DMS153 (cell line): ENCODE measurements at regions not wholly inside any gene's neighbourhood (a gene's known extent, or its start where the extent isn't known, plus 50 kb on each side); places are given as distances from the start of the nearest gene placed in this dataset.

Experiments used
- DNase-seq: peaks from one replicate; lab custom pipeline; 2025; lab: John Stamatoyannopoulos, UW

- DNase-seq, result no peak
These were observed 510.6 kb downstream of the CPS1 start for GRCh38 chr2:211067029-211067428.

- DNase-seq, result no peak
These were observed 511.8 kb downstream of the CPS1 start for GRCh38 chr2:211068108-211068780.

GRCh38 chr2:211070547-211070946 is 514.1 kb downstream of the CPS1 start:
- no peak for DNase-seq

- DNase-seq, result peak; percentile 23
These were observed 520.9 kb downstream of the CPS1 start for GRCh38 chr2:211077216-211077767.

- DNase-seq, result no peak
These were observed 528.0 kb downstream of the CPS1 start for GRCh38 chr2:211084352-211084751.

- DNase-seq, result peak; percentile 11
These were observed 528.8 kb downstream of the CPS1 start for GRCh38 chr2:211085056-211085680.

GRCh38 chr2:211086049-211086448 is 529.6 kb downstream of the CPS1 start:
- DNase-seq, result no peak

GRCh38 chr2:211089127-211089526 is 532.7 kb downstream of the CPS1 start:
- no peak for DNase-seq

- no peak for DNase-seq
These were observed 537.4 kb downstream of the CPS1 start for GRCh38 chr2:211093743-211094303.

GRCh38 chr2:211103989-211104388 is 547.6 kb downstream of the CPS1 start:
- DNase-seq, result no peak

- DNase-seq, result no peak
These were observed 557.2 kb downstream of the CPS1 start for GRCh38 chr2:211113334-211114175.

GRCh38 chr2:211114826-211115455 is 558.5 kb downstream of the CPS1 start:
- DNase-seq, result no peak

- DNase-seq, result no peak
These were observed 560.6 kb downstream of the CPS1 start for GRCh38 chr2:211117026-211117425.

GRCh38 chr2:211126256-211126655 is 569.9 kb downstream of the CPS1 start:
- DNase-seq, result no peak

GRCh38 chr2:211127501-211127900 is 571.1 kb downstream of the CPS1 start:
- DNase-seq, result no peak

- no peak for DNase-seq
These were observed 571.9 kb downstream of the CPS1 start for GRCh38 chr2:211128287-211128686.

- no peak for DNase-seq
These were observed 573.4 kb downstream of the CPS1 start for GRCh38 chr2:211129798-211130197.

- no peak for DNase-seq
These were observed 575.6 kb downstream of the CPS1 start for GRCh38 chr2:211132046-211132445.

GRCh38 chr2:211132573-211132972 is 576.2 kb downstream of the CPS1 start:
- no peak for DNase-seq

- DNase-seq, result no peak
These were observed 577.4 kb downstream of the CPS1 start for GRCh38 chr2:211133766-211134165.

- no peak for DNase-seq
These were observed 582.2 kb downstream of the CPS1 start for GRCh38 chr2:211138551-211138950.

GRCh38 chr2:211141646-211142045 is 585.2 kb downstream of the CPS1 start:
- no peak for DNase-seq
